ENCODE measurements at regions not wholly inside any gene's neighbourhood (a gene's known extent, or its start where the extent isn't known, plus 50 kb on each side); places are given as distances from the start of the nearest gene placed in this dataset.
"Not testable (repeated sequence)": the region's sequence is repeated elsewhere in the genome, so short reads cannot be mapped to it uniquely, and the experiment has no call there.

DNA sequence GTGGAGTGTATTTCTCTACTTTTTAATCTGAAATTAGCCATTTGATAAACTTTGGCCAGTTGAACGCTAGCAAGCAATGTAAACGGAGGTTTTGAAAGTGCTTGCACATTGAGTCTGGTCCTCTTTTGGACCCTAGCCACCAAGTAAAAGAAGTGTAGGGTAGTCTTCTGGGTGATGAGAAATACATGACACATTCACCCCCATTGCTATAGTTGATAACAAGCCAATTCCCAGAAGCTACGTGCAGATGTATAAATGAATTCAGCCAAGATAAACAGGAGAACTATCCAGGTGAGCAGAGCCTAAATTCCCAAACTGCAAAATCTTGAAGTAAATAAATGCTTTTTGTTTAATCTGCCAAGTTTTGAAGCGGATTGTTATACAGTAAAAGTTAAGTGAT, 965.4 kb upstream of the GRIA3 start:
- no peak for DNase-seq (ENCODE audit: low read depth)
- no peak overlapping the region for H3K4me3 ChIP-seq (ENCODE audit: low read depth, low read length)
- TF ChIP-seq, protein P1, sequence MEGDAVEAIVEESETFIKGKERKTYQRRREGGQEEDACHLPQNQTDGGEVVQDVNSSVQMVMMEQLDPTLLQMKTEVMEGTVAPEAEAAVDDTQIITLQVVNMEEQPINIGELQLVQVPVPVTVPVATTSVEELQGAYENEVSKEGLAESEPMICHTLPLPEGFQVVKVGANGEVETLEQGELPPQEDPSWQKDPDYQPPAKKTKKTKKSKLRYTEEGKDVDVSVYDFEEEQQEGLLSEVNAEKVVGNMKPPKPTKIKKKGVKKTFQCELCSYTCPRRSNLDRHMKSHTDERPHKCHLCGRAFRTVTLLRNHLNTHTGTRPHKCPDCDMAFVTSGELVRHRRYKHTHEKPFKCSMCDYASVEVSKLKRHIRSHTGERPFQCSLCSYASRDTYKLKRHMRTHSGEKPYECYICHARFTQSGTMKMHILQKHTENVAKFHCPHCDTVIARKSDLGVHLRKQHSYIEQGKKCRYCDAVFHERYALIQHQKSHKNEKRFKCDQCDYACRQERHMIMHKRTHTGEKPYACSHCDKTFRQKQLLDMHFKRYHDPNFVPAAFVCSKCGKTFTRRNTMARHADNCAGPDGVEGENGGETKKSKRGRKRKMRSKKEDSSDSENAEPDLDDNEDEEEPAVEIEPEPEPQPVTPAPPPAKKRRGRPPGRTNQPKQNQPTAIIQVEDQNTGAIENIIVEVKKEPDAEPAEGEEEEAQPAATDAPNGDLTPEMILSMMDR (IDR thresholded peaks at IDR 0.05; ENCODE audit: insufficient read depth, low read depth, low read length, missing control alignments): no peak

DNA sequence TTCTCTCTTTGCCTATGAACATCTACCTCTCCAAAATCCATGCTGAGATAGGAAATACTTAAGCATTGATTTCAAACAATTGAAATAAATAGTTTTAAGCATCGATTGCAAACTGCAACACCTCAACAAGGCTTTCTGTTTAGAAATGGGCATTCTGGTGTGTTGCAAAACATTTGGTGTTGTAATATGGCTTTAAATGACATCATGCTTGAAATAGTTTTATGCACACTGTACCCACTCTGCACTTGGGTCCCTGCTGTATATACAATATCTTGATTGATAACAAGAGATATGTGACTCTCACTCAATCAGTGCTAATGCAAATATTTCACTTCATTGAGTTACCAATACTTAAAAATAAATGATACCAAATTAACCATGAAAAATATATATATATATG, 964.9 kb upstream of the GRIA3 start:
- TF ChIP-seq, protein P1 (IDR thresholded peaks at IDR 0.05; ENCODE audit: insufficient read depth, low read depth, low read length, missing control alignments): no peak
- no peak for DNase-seq (ENCODE audit: low read depth)
- no peak overlapping the region for H3K4me3 ChIP-seq (ENCODE audit: low read depth, low read length)

DNA sequence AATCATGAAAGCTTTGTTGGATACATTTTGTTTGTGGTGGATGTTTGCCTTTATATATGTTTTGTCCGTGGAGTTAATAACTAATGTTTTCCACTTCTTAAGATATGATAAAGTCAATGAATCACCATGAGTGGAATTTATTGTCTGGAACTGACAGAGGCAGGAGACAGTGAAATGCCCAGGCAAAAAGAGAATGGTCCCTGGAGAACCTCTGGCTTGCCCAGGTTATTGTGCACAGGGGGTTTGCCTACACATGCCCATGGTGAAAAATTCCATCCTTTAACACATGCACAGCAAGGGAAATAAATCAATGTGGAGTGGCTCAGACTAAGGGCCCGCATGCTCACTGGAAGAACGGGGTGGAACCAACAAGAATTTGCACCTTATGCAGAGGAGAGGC, 964.3 kb upstream of the GRIA3 start:
- TF ChIP-seq, protein P1 (IDR thresholded peaks at IDR 0.05; ENCODE audit: insufficient read depth, low read depth, low read length, missing control alignments): no peak
- DNase-seq (ENCODE audit: low read depth): no peak

DNA sequence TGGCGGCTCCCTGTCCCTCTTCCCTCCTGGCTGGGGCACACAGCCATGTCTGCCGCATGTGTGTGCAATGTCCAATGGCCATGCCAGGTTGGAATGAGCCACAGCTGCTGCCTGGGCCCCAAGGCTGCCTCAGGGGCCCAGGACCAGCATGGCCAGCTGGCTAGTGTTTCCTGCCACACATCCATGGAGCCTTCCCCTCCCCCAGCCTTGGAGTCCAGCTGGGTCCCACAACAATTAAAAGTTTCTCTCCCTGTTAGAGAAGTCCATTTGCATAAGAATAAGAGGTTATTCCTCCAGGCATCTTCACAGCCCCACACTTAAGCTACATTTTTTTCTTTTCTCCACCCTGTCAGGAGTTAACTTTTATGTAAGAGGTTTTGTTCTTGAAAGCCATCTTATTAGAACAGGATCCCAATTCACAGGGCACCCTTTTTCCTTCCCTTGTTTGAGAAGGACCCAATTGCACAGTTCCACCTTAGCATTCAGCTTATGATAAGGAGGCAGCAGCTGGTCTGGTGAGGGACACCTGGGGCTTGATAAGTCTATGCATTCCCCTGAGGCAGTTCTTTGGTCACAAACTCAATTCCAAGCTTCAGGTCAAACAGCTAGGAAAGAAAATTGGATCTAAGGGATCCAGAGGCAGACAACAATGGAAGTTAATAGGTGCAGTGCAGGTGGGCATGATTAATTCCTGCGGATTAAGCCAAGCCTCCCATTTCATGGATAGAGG, 963.3 kb upstream of the GRIA3 start:
- TF ChIP-seq, protein P1 (IDR thresholded peaks at IDR 0.05; ENCODE audit: insufficient read depth, low read depth, low read length, missing control alignments): no peak
- H3K4me3 ChIP-seq (ENCODE audit: low read depth, low read length): no peak overlapping the region

More for the DNA sequence above, 964.3 kb upstream of the GRIA3 start:
- no peak overlapping the region for H3K4me3 ChIP-seq (ENCODE audit: low read depth, low read length)

DNA sequence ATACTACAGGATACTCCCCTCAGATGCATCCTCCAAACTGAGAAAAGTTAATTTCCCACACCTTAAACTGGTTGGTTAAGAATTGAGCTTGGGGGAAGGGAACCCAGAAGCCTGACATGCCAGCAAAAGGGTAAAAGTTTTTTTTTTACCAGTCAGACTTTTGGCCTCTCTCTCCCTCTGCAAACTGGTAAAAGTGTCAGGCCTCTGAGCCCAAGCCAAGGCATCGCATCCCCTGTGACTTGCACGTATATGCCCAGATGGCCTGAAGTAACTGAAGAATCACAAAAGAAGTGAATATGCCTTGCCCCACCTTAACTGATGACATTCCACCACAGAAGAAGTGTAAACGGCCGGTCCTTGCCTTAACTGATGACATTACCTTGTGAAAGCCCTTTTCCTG, 962.3 kb upstream of the GRIA3 start:
- not testable (repeated sequence) for H3K4me3 ChIP-seq (ENCODE audit: low read depth, low read length); DNase-seq (ENCODE audit: low read depth)

More for the DNA sequence above, 963.3 kb upstream of the GRIA3 start:
- DNase-seq (ENCODE audit: low read depth): no peak

DNA sequence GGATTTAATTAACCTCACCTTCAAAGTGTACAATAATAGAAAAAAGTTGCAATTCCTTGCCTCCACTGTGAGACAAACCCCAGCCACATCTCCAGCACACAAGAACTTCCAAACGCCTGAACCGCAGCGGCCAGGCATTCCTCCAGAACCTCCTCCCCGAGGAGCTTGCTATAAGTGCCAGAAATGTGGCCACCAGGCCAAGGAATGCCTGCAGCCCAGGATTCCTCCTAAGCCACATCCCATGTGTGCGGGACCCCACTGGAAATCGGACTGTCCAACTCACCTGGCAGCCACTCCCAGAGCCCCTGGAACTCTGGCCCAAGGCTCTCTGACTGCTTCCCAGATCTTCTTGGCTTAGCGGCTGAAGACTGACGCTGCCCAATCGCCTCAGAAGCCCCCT, 959.9 kb upstream of the GRIA3 start:
- not testable (repeated sequence) for DNase-seq (ENCODE audit: low read depth); H3K4me3 ChIP-seq (ENCODE audit: low read depth, low read length)

DNA sequence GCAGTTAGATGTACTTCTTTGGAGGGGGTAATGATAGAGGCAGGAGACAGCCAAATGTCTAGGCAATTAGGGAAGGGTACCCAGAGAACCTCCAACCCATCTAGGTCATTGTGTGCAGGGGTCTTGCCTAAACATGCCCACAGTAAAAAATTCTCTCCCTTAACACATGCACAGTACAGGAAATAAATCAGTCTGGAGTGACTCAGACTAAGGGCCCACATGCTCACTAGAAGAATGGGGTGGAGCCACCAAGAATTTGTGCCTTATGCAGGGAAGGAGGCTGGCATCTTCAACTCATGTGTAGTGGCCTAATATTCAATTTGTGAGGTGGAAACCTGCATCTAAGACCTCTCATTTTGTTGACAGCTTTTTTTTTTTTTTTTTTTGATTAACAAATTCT, 945.3 kb upstream of the GRIA3 start:
- TF ChIP-seq, protein P1 (IDR thresholded peaks at IDR 0.05; ENCODE audit: insufficient read depth, low read depth, low read length, missing control alignments): no peak
- no peak for DNase-seq (ENCODE audit: low read depth)
- H3K4me3 ChIP-seq (ENCODE audit: low read depth, low read length): no peak overlapping the region

DNA sequence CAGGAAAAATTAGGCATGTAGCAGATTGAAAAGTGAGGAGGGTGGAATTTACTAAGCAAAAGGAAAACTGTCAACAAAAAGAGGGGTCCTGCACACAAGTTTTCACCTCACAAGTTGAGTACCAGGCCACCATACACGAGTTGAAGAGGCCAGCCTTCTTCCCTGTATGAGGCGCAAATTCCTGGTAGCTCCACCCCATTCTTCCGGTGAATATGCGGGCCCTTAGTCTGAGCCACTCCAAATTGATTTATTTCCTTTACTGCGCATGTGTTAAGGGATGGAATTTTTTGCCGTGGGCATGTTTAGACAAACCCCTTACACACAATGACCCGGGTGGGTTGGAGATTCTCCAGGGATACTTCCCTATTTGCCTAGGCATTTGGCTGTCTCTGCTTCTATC, 942.1 kb upstream of the GRIA3 start:
- TF ChIP-seq, protein P1 (IDR thresholded peaks at IDR 0.05; ENCODE audit: insufficient read depth, low read depth, low read length, missing control alignments): no peak
- DNase-seq (ENCODE audit: low read depth): no peak
- no peak overlapping the region for H3K4me3 ChIP-seq (ENCODE audit: low read depth, low read length)
